GM19467 (cell line): ENCODE measurements at regions not wholly inside any gene's neighbourhood (a gene's known extent, or its start where the extent isn't known, plus 50 kb on each side); places are given as distances from the start of the nearest gene placed in this dataset.
"Not testable (repeated sequence)": the region's sequence is repeated elsewhere in the genome, so short reads cannot be mapped to it uniquely, and the experiment has no call there.

Experiments used
- ATAC-seq: cut with Tn5 transposase; IDR thresholded peaks from one replicate; pipeline ENCODE4 v1.9.1; 2021; ENCODE audit warnings: mild to moderate bottlenecking, moderate library complexity; ENCODE audit not compliant: unreplicated experiment

DNA sequence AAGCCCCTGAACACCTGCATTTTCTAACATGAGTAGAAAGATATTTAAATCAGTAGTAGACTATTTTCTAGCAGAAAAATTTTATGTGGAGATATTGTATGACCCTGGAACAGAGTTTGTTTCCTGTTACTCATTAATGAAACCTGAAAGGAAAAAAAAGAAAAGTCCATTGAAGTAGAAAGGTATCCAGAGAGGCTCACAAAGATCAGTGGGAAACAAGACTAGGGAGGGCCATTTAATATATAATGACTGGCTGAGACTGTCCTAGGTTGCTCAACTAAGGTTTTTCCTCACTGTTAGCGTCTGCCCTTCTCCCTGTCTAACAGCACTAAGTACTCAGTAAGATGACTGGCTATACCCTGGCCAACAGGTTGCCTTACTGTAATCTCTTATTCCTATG lies 788.6 kb downstream of the GLUD2 start:
- ATAC-seq, result no peak

DNA sequence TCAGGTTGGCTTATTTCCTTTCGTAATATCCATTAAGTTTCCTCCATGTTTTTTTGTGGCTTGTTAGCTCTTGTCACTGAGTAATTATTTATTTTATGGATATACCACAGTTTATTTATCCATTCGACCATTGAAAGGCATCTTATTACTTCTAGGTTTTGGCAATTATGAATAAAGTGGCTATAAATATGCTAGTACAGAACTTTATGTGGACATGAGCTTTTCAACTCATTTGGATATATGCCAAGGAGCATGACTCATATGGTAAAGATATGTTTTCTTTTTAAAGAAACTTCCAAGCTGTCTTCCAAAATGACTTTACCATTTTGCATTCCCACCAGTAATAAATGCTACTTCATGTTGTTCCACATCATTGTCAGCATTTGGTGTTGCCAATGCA lies 803.6 kb downstream of the GLUD2 start:
- no peak for ATAC-seq

DNA sequence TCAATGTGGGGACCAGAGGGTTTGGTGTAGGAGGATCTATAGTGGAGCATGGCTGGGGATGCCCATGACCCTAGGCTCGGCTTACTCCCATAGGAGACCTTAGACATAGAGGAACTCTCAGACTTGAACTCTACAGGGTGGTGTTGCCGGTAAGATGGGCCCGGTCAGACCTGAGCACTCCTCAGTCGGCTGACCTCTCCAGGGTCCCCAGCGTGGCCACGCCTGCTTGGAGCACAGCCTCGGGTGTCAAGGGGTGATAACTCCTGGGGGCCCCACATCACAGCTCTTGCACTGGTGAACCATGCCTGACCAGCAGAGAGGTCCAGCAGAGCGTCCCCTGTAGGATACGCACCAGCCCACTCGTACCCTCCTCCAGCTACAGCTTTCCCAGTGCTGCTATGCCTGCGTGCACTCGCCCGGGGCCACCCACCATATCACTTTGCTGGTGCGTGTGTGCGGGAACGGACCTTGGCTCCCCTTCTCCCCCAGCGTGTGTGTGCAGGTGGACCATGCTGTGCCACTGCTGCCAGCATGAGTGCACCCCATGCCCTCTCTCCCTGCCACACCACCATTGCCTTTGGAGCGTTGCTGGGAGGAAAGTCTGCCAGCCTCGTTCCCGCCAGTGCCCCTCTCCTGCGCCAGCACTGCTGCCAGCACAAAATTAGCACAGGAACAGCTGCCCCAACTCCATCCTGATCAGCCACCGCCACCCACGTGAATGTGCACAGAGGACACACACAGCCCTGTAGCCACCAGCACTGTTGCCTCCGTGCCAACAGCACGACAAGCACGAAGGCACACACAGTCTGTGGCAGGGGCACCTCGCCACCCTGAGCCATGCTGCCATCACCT lies 806.6 kb downstream of the GLUD2 start:
- no peak for ATAC-seq

DNA sequence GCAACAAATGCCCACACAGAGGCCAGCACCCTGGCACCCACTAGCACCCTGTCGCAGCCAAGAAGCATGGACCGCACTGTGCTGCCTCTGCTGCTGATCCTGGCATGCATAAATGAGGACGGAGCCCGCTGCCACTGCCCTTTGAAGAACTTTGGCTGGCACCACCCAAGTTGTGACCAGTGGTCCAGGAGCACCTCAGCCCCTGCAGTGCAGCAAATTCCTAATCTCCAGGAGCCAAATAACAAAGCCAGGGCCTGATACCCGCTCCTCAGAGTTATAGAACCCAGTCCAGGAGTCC lies 807.2 kb downstream of the GLUD2 start:
- ATAC-seq, result no peak

DNA sequence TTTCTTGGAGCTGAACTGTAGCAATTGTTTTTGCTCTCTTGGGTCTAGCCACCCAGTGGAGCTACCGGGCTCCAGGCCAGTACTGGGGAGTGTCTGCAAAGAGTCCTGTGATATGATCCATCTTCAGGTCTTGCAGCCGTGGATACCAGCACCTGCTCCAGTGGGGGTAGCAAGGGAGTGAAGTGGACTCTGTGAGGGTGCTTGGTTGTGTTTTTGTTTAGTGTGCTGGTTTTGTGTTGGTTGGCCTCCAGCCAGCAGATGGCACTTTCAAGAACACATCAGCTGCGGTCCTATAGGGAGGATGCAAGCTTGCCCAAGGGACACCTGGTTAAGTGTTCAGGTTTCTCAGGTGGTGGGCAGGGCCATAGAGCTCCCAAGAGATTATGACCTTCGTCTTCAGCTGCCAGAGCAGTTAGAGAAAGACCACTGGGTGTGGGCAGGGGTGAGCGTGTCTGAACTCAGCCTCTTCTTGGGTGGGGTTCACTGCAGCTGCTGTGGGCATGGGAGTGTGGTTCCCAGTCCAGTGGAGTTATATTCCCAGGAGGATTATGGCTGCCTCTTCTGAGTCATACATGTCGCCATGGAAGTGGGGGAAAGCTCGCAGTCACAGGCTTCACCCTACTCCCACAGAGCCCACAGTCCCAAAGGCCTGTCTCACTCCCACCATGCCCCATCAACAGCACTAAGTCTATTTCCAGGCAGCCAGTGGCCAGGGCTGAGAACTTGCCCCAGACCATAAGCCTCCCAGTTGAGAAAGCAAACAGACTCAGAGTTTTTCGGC lies 811.6 kb downstream of the GLUD2 start:
- no peak for ATAC-seq

DNA sequence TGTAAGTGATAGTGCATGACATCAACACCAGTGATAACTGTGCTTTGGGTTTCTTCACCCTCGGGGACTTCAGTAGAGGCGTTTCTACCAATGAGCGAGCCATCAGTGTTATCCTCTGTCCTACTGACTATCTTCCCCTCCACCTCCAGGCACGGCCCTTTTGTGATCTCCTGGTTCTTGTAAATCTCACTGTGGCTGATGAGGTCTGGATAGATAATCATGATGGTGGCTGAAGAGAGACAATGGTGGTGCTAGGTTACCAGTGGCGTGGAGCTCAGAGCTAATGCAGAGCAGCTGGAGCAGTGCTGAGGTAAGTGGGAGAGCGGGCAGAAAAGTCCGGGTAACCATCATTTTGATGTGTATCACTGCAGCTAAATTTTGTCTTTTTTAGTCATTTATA lies 816.6 kb downstream of the GLUD2 start:
- ATAC-seq, result no peak

DNA sequence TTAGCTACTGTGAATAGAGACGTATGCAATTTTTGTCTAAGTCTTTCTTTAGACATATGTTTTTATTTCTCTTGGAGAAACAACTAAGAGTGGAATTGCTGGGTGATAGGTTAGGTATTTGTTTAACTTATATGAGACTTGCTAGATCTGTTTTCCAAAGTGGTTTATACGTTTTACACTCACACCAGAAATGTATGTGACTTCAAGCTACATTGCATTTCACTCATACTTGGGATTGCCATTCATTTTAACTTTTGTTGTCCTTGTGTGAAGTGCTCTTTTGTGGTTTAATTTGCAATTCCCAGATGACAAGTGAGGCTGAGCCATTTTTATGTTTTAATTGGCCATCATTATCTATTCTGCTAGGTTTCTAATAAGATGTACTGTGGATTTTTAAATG lies 817.2 kb downstream of the GLUD2 start:
- no peak for ATAC-seq

DNA sequence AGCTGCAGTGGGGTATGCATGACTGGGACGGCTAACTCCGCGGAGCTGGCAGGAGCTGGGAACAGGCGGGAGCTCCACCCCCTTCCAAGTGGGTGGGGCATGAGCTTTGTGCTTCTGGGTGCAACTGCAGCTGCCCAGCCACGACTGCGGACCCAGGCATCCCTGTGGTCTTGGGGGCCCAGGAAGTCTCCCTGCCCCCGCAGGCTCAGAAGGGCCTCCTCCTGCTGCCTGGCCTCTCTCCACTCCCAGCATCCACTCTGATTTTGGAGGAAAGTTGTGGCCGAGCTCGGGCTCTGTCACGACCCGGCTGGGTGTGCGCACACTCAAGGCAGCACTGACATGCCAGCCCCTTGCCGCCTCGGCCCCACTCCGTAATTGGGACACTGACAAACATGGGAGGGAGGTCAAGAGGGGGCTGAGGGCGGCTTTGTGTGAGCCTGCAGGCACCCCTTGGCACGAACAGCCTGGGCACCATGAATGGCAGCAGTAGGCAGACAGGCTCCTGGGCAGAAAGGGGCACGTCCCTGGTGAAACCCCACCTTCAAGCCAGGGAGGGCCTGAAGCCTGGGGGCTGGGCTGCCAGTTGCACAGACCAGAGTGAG lies 822.6 kb downstream of the GLUD2 start:
- ATAC-seq, result no peak

DNA sequence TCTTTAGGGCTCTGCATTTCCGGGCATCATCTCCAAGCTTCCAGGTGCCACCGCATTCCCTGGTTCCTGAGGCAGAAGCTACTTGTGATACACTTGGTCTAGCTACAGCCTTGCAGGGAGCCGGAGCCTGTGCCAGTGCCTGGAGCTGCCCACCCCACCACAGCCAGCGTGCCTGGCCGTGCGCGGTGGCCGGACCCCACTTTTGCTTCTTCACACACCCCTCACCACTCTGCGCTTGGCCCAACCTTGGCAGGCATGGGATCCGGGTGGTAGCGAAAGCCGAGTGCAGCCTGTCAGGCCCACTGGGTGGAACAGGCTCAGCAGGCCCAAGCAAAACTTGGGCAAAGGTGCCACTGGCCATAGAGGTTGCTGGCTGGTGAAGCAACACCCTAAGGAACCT lies 823.7 kb downstream of the GLUD2 start:
- ATAC-seq, result no peak

DNA sequence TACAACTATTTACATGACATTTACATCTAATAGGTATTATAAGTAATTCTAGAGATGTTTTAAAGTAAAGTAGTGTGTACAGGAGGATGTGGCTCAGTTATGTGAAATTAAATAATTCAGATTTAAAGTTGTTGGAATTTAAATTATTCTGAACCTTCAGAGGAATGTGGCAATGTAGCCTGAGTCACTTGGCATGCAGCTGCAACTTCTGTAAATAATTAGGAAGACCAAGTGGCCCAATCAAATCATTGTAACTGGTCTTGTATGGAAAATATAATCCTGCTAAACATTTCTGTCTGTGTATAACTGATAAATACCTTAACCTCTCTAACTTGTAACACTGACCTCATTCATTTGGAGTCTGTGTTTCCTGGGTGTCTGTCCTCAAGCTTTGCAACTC lies 828.9 kb downstream of the GLUD2 start:
- ATAC-seq, result no peak

DNA sequence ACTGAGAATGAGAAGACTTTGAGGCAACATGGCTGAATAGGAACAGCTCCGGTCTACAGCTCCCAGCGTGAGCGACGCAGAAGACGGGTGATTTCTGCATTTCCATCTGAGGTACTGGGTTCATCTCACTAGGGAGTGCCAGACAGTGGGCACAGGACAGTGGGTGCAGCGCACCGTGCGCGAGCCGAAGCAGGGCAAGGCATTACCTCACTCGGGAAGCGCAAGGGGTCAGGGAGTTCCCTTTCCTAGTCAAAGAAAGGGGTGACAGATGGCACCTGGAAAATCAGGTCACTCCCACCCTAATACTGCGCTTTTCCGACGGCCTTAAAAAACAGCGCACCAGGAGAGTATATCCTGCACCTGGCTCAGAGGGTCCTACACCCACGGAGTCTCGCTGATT lies 829.9 kb downstream of the GLUD2 start:
- not testable (repeated sequence) for ATAC-seq

DNA sequence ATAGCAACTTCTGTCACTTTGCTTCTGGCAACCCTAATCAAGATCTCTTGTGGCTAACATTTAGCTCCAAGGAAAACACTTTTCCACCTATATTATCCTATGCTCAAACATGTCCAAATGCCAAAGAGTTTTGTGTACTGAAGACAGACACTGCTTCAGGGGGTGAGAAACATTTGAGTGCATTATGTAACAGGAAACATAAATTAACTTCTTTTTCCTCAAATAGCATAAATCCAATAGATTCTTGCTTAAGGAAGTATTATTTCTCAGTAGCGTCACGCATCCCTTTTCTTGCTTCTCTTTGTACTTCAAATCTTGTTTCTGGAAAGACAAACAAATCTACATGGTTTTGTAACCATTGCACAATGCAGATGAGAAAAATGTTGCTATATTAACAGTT lies 839.1 kb downstream of the GLUD2 start:
- no peak for ATAC-seq

DNA sequence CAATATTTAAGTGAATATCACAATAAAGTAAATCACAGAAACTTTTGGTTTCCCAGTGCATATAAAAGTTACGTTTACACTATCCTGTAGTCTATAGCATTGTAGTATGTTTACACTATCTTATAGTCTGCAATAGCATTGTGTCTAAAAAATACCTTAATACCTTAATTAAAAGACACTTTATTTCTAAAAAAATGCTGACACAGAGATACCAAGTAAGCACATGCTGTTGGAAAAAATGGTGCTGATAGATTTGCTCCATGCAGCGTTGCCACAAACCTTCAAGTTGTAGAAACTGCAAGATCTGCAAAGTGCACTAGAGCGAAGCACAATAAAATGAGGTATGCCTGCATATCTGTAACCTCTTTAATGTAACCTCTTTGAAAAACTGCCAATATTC lies 847.3 kb downstream of the GLUD2 start:
- no peak for ATAC-seq

DNA sequence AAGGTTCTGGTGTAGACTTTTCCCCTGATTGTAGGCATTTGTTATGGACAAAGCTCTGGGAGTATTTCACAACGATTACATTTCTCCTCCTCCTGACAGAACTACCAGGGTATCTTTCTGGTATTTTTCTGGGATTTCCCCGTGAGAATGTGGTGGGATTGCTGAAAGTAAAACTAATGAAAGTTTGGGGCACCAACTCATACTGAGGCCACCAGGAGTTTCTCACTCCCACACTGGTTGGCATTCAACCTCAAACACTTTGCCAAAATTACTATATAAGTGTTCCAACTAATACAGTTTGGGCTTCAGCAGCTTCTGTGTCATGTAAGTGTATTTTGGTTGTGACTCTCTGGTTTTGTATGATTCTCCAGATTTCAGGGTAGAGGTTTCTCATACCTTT lies 855.1 kb downstream of the GLUD2 start:
- no peak for ATAC-seq

DNA sequence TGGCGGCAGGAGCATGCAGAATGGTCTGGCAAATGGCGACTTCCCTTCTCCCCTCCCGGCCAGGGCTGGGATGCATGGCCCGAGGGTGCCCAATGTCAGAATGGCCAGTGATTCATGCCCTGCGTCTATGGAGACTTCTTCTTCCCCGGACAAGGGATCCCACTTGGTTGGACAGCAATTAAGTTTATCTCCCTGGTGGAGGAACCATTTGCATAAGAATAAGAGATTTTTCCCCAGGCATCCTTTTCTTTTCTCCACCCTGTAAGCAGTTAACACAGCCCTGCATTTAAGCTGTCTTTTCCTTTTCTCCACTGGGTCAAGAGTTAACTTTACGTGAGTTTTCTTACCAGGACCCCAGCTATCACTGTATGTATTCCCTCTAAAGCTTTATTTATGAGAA lies 856.6 kb downstream of the GLUD2 start:
- no peak for ATAC-seq

DNA sequence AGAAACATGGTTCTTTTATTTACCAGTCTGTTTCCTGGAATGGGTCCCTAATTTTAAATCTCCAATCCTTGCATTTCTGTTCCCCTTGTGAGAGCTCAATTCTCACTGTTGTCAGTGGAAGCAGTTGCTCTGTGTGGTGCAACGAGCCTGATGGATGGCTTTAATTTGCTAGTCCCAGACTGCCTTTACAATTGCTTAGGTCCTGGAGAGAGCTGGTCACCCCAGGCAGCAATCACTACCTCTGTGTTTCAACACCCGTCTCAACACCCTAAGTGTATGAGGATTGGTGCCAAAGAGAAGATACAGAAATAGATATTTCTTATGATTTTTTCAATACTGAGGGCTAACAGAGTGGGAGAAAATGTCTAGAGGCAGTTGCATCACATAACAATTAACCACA lies 873.8 kb downstream of the GLUD2 start:
- ATAC-seq, result no peak

DNA sequence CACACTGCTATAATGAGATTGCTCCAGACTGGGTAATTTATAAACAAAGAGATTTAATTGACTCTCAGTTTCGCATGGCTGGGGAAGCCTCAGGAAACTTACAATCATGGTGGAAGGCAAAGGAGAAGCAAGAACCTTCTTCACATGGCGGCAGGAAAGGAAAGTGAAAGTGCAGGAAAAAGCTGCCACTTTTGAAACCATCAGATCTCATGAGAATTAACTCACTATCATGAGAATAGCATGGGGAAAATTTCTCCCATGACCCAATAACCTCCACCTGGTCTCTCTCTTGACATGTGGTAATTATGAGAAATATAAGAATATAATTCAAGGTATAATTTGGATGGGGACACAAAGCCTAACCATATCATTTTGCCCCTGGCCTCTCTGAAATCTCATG lies 884.2 kb downstream of the GLUD2 start:
- ATAC-seq, result no peak

DNA sequence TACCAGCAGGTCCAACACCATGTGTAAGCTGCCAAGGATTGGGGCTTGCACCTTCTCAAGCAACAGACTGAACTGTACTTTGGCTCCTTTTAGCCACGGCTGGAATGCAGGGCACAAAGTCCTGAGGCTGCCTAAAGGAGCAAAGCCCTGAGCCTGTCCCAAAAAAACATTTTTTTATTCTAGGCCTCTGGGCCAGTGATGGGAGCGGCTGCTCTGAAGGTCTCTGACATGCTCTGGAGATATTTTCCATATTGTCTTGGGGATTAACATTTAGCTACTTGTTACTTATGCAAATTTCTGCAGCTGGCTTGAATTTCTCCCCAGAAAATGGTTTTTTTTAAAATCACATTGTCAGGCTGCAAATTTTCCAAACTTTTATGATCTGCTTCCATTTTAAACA lies 885.3 kb downstream of the GLUD2 start:
- ATAC-seq, result no peak

DNA sequence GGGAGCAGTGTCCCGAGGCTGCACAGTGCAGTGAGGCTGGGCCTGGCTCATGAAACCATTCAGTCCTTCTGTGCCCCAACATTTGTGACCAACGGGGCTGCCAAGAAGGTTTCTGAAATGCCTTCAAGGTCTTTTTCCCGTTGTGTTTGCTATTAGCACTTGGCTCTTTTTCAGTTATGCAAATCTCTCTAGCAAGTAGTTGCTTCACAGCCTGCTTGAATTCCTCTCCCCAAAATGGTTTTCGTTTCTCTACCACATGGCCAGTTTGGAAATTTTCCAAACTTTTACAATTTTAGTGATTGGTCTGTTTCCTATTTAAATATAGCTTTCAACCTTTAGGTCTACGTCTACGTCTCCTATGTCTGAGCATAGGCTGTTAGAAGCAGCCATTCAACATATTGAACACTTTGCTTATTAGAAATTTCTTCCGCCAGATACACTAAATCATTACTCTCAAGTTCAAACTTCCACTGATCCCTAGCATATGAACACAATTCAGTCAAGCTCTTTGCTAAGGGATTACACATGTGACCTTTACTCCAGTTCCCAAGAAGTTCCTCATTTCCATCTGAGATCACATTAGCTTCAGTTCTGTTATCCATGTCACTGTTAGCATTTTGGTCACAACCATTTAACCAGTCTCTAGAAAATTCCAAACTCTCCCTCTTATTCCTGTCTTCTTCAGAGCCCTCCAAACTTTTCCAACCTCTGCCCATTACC lies 901.8 kb downstream of the GLUD2 start:
- no peak for ATAC-seq

DNA sequence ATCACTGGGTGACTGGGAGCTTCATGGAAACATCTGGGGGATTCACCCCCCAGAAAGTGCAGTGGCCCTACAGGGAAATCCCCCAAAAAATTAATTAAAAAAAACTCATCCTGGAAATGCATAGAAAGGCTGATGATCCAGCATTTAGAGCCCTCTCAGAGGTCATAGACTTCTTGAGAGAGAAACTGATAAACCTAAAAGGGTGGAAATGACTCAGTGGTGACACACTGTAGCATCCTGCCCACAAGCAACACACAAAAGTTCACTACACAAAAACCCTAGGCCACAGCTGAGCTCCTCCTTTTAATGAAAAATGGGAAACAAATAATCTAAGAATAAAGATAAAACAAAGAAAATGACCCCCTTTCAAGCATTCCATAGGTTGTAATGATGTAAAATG lies 911.5 kb downstream of the GLUD2 start:
- no peak for ATAC-seq

DNA sequence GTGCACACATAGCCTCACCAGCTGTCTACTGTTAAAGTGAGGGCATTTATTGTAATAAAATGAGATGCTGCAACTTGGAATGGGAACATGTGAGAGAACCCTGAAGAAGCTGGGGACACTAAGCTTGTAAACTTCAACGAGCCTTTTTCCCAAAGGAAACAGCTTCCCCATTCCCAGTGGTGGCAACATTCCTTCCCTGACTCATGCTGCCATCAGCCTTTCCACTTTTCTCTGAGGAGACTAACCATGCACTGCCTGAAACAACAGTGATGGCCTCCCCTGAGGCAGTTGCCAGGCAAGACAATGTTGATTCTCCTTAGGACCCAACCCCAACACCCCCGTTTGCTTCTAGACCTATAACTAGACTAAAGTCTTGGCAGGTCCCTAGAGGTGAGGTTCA lies 928.3 kb downstream of the GLUD2 start:
- ATAC-seq, result no peak

DNA sequence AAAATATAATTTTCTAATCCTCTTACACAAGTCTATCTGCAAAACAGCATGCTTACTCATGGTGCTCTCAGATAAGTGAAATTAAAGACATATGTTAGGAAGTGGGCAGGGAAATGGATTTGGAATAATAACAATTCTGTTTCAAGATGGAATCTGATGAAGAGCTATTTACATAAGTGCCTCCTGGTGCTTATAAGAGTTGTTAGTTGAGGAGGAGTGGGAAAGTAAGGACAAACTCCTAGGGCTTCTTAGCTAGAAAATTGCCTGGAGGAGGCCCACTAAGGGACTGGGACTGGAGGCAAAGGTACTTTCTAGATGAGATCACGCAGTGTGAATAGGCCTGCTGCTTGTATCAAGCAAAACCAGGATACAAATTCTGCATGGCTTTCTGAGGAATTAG lies 939.8 kb downstream of the GLUD2 start:
- ATAC-seq, result no peak
